ENCODE measurements at regions not wholly inside any gene's neighbourhood (a gene's known extent, or its start where the extent isn't known, plus 50 kb on each side); places are given as distances from the start of the nearest gene placed in this dataset.
"Not testable (repeated sequence)": the region's sequence is repeated elsewhere in the genome, so short reads cannot be mapped to it uniquely, and the experiment has no call there.

- Histone ChIP-seq H3K36me3 (ENCODE audit: insufficient read depth, low read depth, low read length) (no peaks in the 10 kb centered on the region), H3K4me1 (ENCODE audit: insufficient read depth, low read length) (no peaks in the 10 kb centered on the region; the same call in 1 of the 2 replicates), H3K27ac (ENCODE audit: low read length) (no peak overlapping the region), H3K9me3 (ENCODE audit: insufficient read depth, low read depth, low read length) (no peaks in the 10 kb centered on the region), H3K9ac (ENCODE audit: low read depth, low read length) (no peak overlapping the region), H3K27me3 (ENCODE audit: insufficient read depth, low read length) (no peaks in the 10 kb centered on the region), H3K4me3 (ENCODE audit: low read length) (no peak overlapping the region)
Observed at GRCh38 chr9:75448955-75449354, 360.6 kb downstream of the OSTF1 start.

GRCh38 chr9:75451045-75451444, 362.7 kb downstream of the OSTF1 start:
- no peak overlapping the region for H3K27ac ChIP-seq (ENCODE audit: low read length)
- H3K9ac ChIP-seq (ENCODE audit: low read depth, low read length) = no peak overlapping the region
- no peaks in the 10 kb centered on the region for H3K9me3 ChIP-seq (ENCODE audit: insufficient read depth, low read depth, low read length)
- H3K36me3 ChIP-seq (ENCODE audit: insufficient read depth, low read depth, low read length) = no peaks in the 10 kb centered on the region
- H3K4me1 ChIP-seq (ENCODE audit: insufficient read depth, low read length) = no peaks in the 10 kb centered on the region; the same call in 1 of the 2 replicates
- H3K4me3 ChIP-seq (ENCODE audit: low read length) = no peak overlapping the region
- no peaks in the 10 kb centered on the region for H3K27me3 ChIP-seq (ENCODE audit: insufficient read depth, low read length)

GRCh38 chr9:75451505-75451904, 363.2 kb downstream of the OSTF1 start:
- Histone ChIP-seq H3K4me3 (ENCODE audit: low read length) (no peak overlapping the region), H3K9ac (ENCODE audit: low read depth, low read length) (no peak overlapping the region), H3K36me3 (ENCODE audit: insufficient read depth, low read depth, low read length) (no peaks in the 10 kb centered on the region), H3K9me3 (ENCODE audit: insufficient read depth, low read depth, low read length) (no peaks in the 10 kb centered on the region), H3K27me3 (ENCODE audit: insufficient read depth, low read length) (no peaks in the 10 kb centered on the region), H3K4me1 (ENCODE audit: insufficient read depth, low read length) (peaks cover 2% of the 10 kb centered on the region), H3K27ac (ENCODE audit: low read length) (no peak overlapping the region)

GRCh38 chr9:75452512-75452911, 364.2 kb downstream of the OSTF1 start:
- H3K4me3 ChIP-seq (ENCODE audit: low read length) = no peak overlapping the region
- H3K9me3 ChIP-seq (ENCODE audit: insufficient read depth, low read depth, low read length) = no peaks in the 10 kb centered on the region
- no peaks in the 10 kb centered on the region for H3K36me3 ChIP-seq (ENCODE audit: insufficient read depth, low read depth, low read length)
- H3K9ac ChIP-seq (ENCODE audit: low read depth, low read length) = no peak overlapping the region
- H3K4me1 ChIP-seq (ENCODE audit: insufficient read depth, low read length) = peaks cover 8% of the 10 kb centered on the region
- H3K27ac ChIP-seq (ENCODE audit: low read length) = no peak overlapping the region
- no peaks in the 10 kb centered on the region for H3K27me3 ChIP-seq (ENCODE audit: insufficient read depth, low read length)

- no peak overlapping the region for H3K9ac ChIP-seq (ENCODE audit: low read depth, low read length)
- peaks cover 17% of the 10 kb centered on the region; the same call in 1 of the 2 replicates for H3K4me1 ChIP-seq (ENCODE audit: insufficient read depth, low read length)
- no peaks in the 10 kb centered on the region for H3K9me3 ChIP-seq (ENCODE audit: insufficient read depth, low read depth, low read length)
- H3K4me3 ChIP-seq (ENCODE audit: low read length) = no peak overlapping the region
- H3K27me3 ChIP-seq (ENCODE audit: insufficient read depth, low read length) = no peaks in the 10 kb centered on the region
- H3K27ac ChIP-seq (ENCODE audit: low read length) = no peak overlapping the region
- no peaks in the 10 kb centered on the region for H3K36me3 ChIP-seq (ENCODE audit: insufficient read depth, low read depth, low read length)
Observed at GRCh38 chr9:75454043-75454442, 365.7 kb downstream of the OSTF1 start.

GRCh38 chr9:75454891-75455290, 366.6 kb downstream of the OSTF1 start:
- H3K36me3 ChIP-seq (ENCODE audit: insufficient read depth, low read depth, low read length) = no peaks in the 10 kb centered on the region
- peaks cover 17% of the 10 kb centered on the region; the same call in 1 of the 2 replicates for H3K4me1 ChIP-seq (ENCODE audit: insufficient read depth, low read length)
- no peaks in the 10 kb centered on the region for H3K27me3 ChIP-seq (ENCODE audit: insufficient read depth, low read length)
- H3K9ac ChIP-seq (ENCODE audit: low read depth, low read length) = no peak overlapping the region
- H3K9me3 ChIP-seq (ENCODE audit: insufficient read depth, low read depth, low read length) = no peaks in the 10 kb centered on the region
- H3K4me3 ChIP-seq (ENCODE audit: low read length) = no peak overlapping the region
- H3K27ac ChIP-seq (ENCODE audit: low read length) = no peak overlapping the region

- H3K9ac ChIP-seq (ENCODE audit: low read depth, low read length) = no peak overlapping the region
- no peak overlapping the region for H3K4me3 ChIP-seq (ENCODE audit: low read length)
- no peaks in the 10 kb centered on the region for H3K27me3 ChIP-seq (ENCODE audit: insufficient read depth, low read length)
- no peak overlapping the region for H3K27ac ChIP-seq (ENCODE audit: low read length)
- peaks cover 17% of the 10 kb centered on the region; the same call in 1 of the 2 replicates for H3K4me1 ChIP-seq (ENCODE audit: insufficient read depth, low read length)
- no peaks in the 10 kb centered on the region for H3K9me3 ChIP-seq (ENCODE audit: insufficient read depth, low read depth, low read length)
- no peaks in the 10 kb centered on the region for H3K36me3 ChIP-seq (ENCODE audit: insufficient read depth, low read depth, low read length)
Observed at GRCh38 chr9:75455444-75455921, 367.2 kb downstream of the OSTF1 start.

GRCh38 chr9:75456698-75457097, 368.4 kb downstream of the OSTF1 start:
- Histone ChIP-seq H3K4me3 (ENCODE audit: low read length) (no peak overlapping the region), H3K36me3 (ENCODE audit: insufficient read depth, low read depth, low read length) (no peaks in the 10 kb centered on the region), H3K9ac (ENCODE audit: low read depth, low read length) (peak overlapping the region; percentile 3; the same call in 1 of the 2 replicates), H3K9me3 (ENCODE audit: insufficient read depth, low read depth, low read length) (no peaks in the 10 kb centered on the region), H3K27me3 (ENCODE audit: insufficient read depth, low read length) (no peaks in the 10 kb centered on the region), H3K27ac (ENCODE audit: low read length) (peak overlapping the region; percentile 75), H3K4me1 (ENCODE audit: insufficient read depth, low read length) (peaks cover 25% of the 10 kb centered on the region; the same call in 1 of the 2 replicates)

- H3K27me3 ChIP-seq (ENCODE audit: insufficient read depth, low read length) = no peaks in the 10 kb centered on the region
- H3K27ac ChIP-seq (ENCODE audit: low read length) = peak overlapping the region; percentile 32
- no peaks in the 10 kb centered on the region for H3K36me3 ChIP-seq (ENCODE audit: insufficient read depth, low read depth, low read length)
- H3K4me1 ChIP-seq (ENCODE audit: insufficient read depth, low read length) = peaks cover 25% of the 10 kb centered on the region; the same call in 1 of the 2 replicates
- no peak overlapping the region for H3K9ac ChIP-seq (ENCODE audit: low read depth, low read length)
- no peak overlapping the region for H3K4me3 ChIP-seq (ENCODE audit: low read length)
- no peaks in the 10 kb centered on the region for H3K9me3 ChIP-seq (ENCODE audit: insufficient read depth, low read depth, low read length)
Observed at GRCh38 chr9:75457474-75458011, 369.2 kb downstream of the OSTF1 start.

GRCh38 chr9:75459311-75459710, 371.0 kb downstream of the OSTF1 start:
- H3K27ac ChIP-seq (ENCODE audit: low read length); H3K9ac ChIP-seq (ENCODE audit: low read depth, low read length); H3K27me3 ChIP-seq (ENCODE audit: insufficient read depth, low read length); H3K4me3 ChIP-seq (ENCODE audit: low read length); H3K36me3 ChIP-seq (ENCODE audit: insufficient read depth, low read depth, low read length); H3K9me3 ChIP-seq (ENCODE audit: insufficient read depth, low read depth, low read length): not testable (repeated sequence)
- H3K4me1 ChIP-seq (ENCODE audit: insufficient read depth, low read length) = peaks cover 25% of the 10 kb centered on the region; the same call in 1 of the 2 replicates

GRCh38 chr9:75461183-75461582, 372.9 kb downstream of the OSTF1 start:
- no peak overlapping the region for H3K27ac ChIP-seq (ENCODE audit: low read length)
- no peaks in the 10 kb centered on the region for H3K9me3 ChIP-seq (ENCODE audit: insufficient read depth, low read depth, low read length)
- H3K9ac ChIP-seq (ENCODE audit: low read depth, low read length) = peak overlapping the region; percentile 38; the same call in 1 of the 2 replicates
- H3K27me3 ChIP-seq (ENCODE audit: insufficient read depth, low read length) = no peaks in the 10 kb centered on the region
- H3K4me3 ChIP-seq (ENCODE audit: low read length) = no peak overlapping the region
- no peaks in the 10 kb centered on the region for H3K36me3 ChIP-seq (ENCODE audit: insufficient read depth, low read depth, low read length)
- H3K4me1 ChIP-seq (ENCODE audit: insufficient read depth, low read length) = peaks cover 25% of the 10 kb centered on the region; the same call in 1 of the 2 replicates

- no peaks in the 10 kb centered on the region for H3K27me3 ChIP-seq (ENCODE audit: insufficient read depth, low read length)
- no peak overlapping the region for H3K27ac ChIP-seq (ENCODE audit: low read length)
- H3K4me3 ChIP-seq (ENCODE audit: low read length) = no peak overlapping the region
- H3K36me3 ChIP-seq (ENCODE audit: insufficient read depth, low read depth, low read length) = no peaks in the 10 kb centered on the region
- H3K4me1 ChIP-seq (ENCODE audit: insufficient read depth, low read length) = peaks cover 17% of the 10 kb centered on the region; the same call in 1 of the 2 replicates
- no peak overlapping the region for H3K9ac ChIP-seq (ENCODE audit: low read depth, low read length)
- no peaks in the 10 kb centered on the region for H3K9me3 ChIP-seq (ENCODE audit: insufficient read depth, low read depth, low read length)
Observed at GRCh38 chr9:75462866-75463265, 374.6 kb downstream of the OSTF1 start.
